ENCODE measurements at regions not wholly inside any gene's neighbourhood (a gene's known extent, or its start where the extent isn't known, plus 50 kb on each side); places are given as distances from the start of the nearest gene placed in this dataset.

GRCh38 chr4:41361794-41362526, 105.2 kb downstream of the UCHL1 start:
- peaks cover 0 to 2% (median 0%) of the 10 kb centered on the region in 3 donors for H3K4me1 ChIP-seq (ENCODE audit: control insufficient read depth in 3 of 3, insufficient read depth in 2 of 3, low read depth in 1 of 3, low read length in 2 of 3)
- H3K27me3 ChIP-seq (ENCODE audit: control insufficient read depth in 3 of 3, insufficient read depth in 3 of 3, low read length in 3 of 3), result peaks cover 2 to 54% (median 5%) of the 10 kb centered on the region in 3 donors
- no peak overlapping the region for H3K27ac ChIP-seq (ENCODE audit: low read depth in 1 of 3, low read length in 2 of 3)
- no peaks in the 10 kb centered on the region for H3K9me3 ChIP-seq (ENCODE audit: control insufficient read depth in 2 of 2, insufficient read depth in 1 of 2, low read depth in 1 of 2, low read length in 1 of 2)
- peak overlapping the region; percentile 48 to 60 (median 58) for H3K4me3 ChIP-seq (ENCODE audit: low read depth in 1 of 3, low read length in 3 of 3)
- DNase-seq (no peak), FAIRE-seq (no peak)
- 23 to 30% (median 30%) methylated on average over 10 of the region's 10 CpGs for WGBS, 3 donors
- no peaks in the 10 kb centered on the region for H3K36me3 ChIP-seq (ENCODE audit: control insufficient read depth in 3 of 3, insufficient read depth in 2 of 3, low read depth in 1 of 3, low read length in 3 of 3)

- Histone ChIP-seq H3K4me3 (ENCODE audit: low read depth in 1 of 3, low read length in 3 of 3) (no peak overlapping the region), H3K9me3 (ENCODE audit: control insufficient read depth in 2 of 2, insufficient read depth in 1 of 2, low read depth in 1 of 2, low read length in 1 of 2) (no peaks in the 10 kb centered on the region), H3K36me3 (ENCODE audit: control insufficient read depth in 3 of 3, insufficient read depth in 2 of 3, low read depth in 1 of 3, low read length in 3 of 3) (no peaks in the 10 kb centered on the region), H3K27me3 (ENCODE audit: control insufficient read depth in 3 of 3, insufficient read depth in 3 of 3, low read length in 3 of 3) (peaks cover 2 to 54% (median 5%) of the 10 kb centered on the region in 3 donors), H3K27ac (ENCODE audit: low read depth in 1 of 3, low read length in 2 of 3) (peak overlapping the region in 1 of 3 donors; percentile 28), H3K4me1 (ENCODE audit: control insufficient read depth in 3 of 3, insufficient read depth in 2 of 3, low read depth in 1 of 3, low read length in 2 of 3) (peaks cover 0 to 2% (median 0%) of the 10 kb centered on the region in 3 donors)
- no peak for DNase-seq
- no peak for FAIRE-seq
- 47 to 54% (median 49%) methylated on average over 10 of the region's 10 CpGs for WGBS, 3 donors
Measured at GRCh38 chr4:41362621-41363383, 106.1 kb downstream of the UCHL1 start.

GRCh38 chr4:41363384-41363981, 106.8 kb downstream of the UCHL1 start:
- no peak for FAIRE-seq
- no peaks in the 10 kb centered on the region for H3K36me3 ChIP-seq (ENCODE audit: control insufficient read depth in 3 of 3, insufficient read depth in 2 of 3, low read depth in 1 of 3, low read length in 3 of 3)
- no peak overlapping the region for H3K4me3 ChIP-seq (ENCODE audit: low read depth in 1 of 3, low read length in 3 of 3)
- no peak for DNase-seq
- H3K27ac ChIP-seq (ENCODE audit: low read depth in 1 of 3, low read length in 2 of 3), result peak overlapping the region in 1 of 3 donors; percentile 71
- no peaks in the 10 kb centered on the region for H3K9me3 ChIP-seq (ENCODE audit: control insufficient read depth in 2 of 2, insufficient read depth in 1 of 2, low read depth in 1 of 2, low read length in 1 of 2)
- H3K27me3 ChIP-seq (ENCODE audit: control insufficient read depth in 3 of 3, insufficient read depth in 3 of 3, low read length in 3 of 3), result peaks cover 2 to 54% (median 5%) of the 10 kb centered on the region in 3 donors
- 40 to 57% (median 48%) methylated on average over 9 of the region's 9 CpGs for WGBS, 3 donors
- H3K4me1 ChIP-seq (ENCODE audit: control insufficient read depth in 3 of 3, insufficient read depth in 2 of 3, low read depth in 1 of 3, low read length in 2 of 3), result peaks cover 0 to 2% (median 0%) of the 10 kb centered on the region in 3 donors

GRCh38 chr4:41364876-41365275, 108.1 kb downstream of the UCHL1 start:
- Histone ChIP-seq H3K36me3 (ENCODE audit: control insufficient read depth in 3 of 3, insufficient read depth in 2 of 3, low read depth in 1 of 3, low read length in 3 of 3) (no peaks in the 10 kb centered on the region), H3K4me3 (ENCODE audit: low read depth in 1 of 3, low read length in 3 of 3) (no peak overlapping the region), H3K4me1 (ENCODE audit: control insufficient read depth in 3 of 3, insufficient read depth in 2 of 3, low read depth in 1 of 3, low read length in 2 of 3) (peaks cover 0 to 2% (median 0%) of the 10 kb centered on the region in 3 donors), H3K27ac (ENCODE audit: low read depth in 1 of 3, low read length in 2 of 3) (no peak overlapping the region), H3K27me3 (ENCODE audit: control insufficient read depth in 3 of 3, insufficient read depth in 3 of 3, low read length in 3 of 3) (peaks cover 2 to 46% (median 5%) of the 10 kb centered on the region in 3 donors), H3K9me3 (ENCODE audit: control insufficient read depth in 2 of 2, insufficient read depth in 1 of 2, low read depth in 1 of 2, low read length in 1 of 2) (no peaks in the 10 kb centered on the region)
- DNase-seq (no peak), FAIRE-seq (no peak)
- 29 to 64% (median 40%) methylated on average over 3 of the region's 3 CpGs for WGBS, 3 donors

- no peaks in the 10 kb centered on the region for H3K36me3 ChIP-seq (ENCODE audit: control insufficient read depth in 3 of 3, insufficient read depth in 2 of 3, low read depth in 1 of 3, low read length in 3 of 3)
- H3K4me1 ChIP-seq (ENCODE audit: control insufficient read depth in 3 of 3, insufficient read depth in 2 of 3, low read depth in 1 of 3, low read length in 2 of 3), result no peaks in the 10 kb centered on the region
- peaks cover 2 to 42% (median 5%) of the 10 kb centered on the region in 3 donors for H3K27me3 ChIP-seq (ENCODE audit: control insufficient read depth in 3 of 3, insufficient read depth in 3 of 3, low read length in 3 of 3)
- no peaks in the 10 kb centered on the region for H3K9me3 ChIP-seq (ENCODE audit: control insufficient read depth in 2 of 2, insufficient read depth in 1 of 2, low read depth in 1 of 2, low read length in 1 of 2)
- DNase-seq (no peak), FAIRE-seq (no peak)
- WGBS, 3 donors, result 80 to 90% (median 84%) methylated on average over 4 of the region's 4 CpGs
- no peak overlapping the region for H3K4me3 ChIP-seq (ENCODE audit: low read depth in 1 of 3, low read length in 3 of 3)
- H3K27ac ChIP-seq (ENCODE audit: low read depth in 1 of 3, low read length in 2 of 3), result no peak overlapping the region
Measured at GRCh38 chr4:41365681-41366080, 109.0 kb downstream of the UCHL1 start.

- peaks cover 0 to 29% (median 0%) of the 10 kb centered on the region in 3 donors for H3K27me3 ChIP-seq (ENCODE audit: control insufficient read depth in 3 of 3, insufficient read depth in 3 of 3, low read length in 3 of 3)
- DNase-seq (no peak), FAIRE-seq (no peak)
- no peak overlapping the region for H3K4me3 ChIP-seq (ENCODE audit: low read depth in 1 of 3, low read length in 3 of 3)
- no peaks in the 10 kb centered on the region for H3K4me1 ChIP-seq (ENCODE audit: control insufficient read depth in 3 of 3, insufficient read depth in 2 of 3, low read depth in 1 of 3, low read length in 2 of 3)
- no peaks in the 10 kb centered on the region for H3K36me3 ChIP-seq (ENCODE audit: control insufficient read depth in 3 of 3, insufficient read depth in 2 of 3, low read depth in 1 of 3, low read length in 3 of 3)
- no peak overlapping the region for H3K27ac ChIP-seq (ENCODE audit: low read depth in 1 of 3, low read length in 2 of 3)
- no peaks in the 10 kb centered on the region for H3K9me3 ChIP-seq (ENCODE audit: control insufficient read depth in 2 of 2, insufficient read depth in 1 of 2, low read depth in 1 of 2, low read length in 1 of 2)
- 66 to 75% (median 69%) methylated on average over 4 of the region's 4 CpGs for WGBS, 3 donors
Measured at GRCh38 chr4:41366911-41367517, 110.3 kb downstream of the UCHL1 start.

- no peaks in the 10 kb centered on the region for H3K9me3 ChIP-seq (ENCODE audit: control insufficient read depth in 2 of 2, insufficient read depth in 1 of 2, low read depth in 1 of 2, low read length in 1 of 2)
- H3K4me3 ChIP-seq (ENCODE audit: low read depth in 1 of 3, low read length in 3 of 3), result no peak overlapping the region
- H3K4me1 ChIP-seq (ENCODE audit: control insufficient read depth in 3 of 3, insufficient read depth in 2 of 3, low read depth in 1 of 3, low read length in 2 of 3), result no peaks in the 10 kb centered on the region
- FAIRE-seq (no peak), DNase-seq (no peak)
- H3K36me3 ChIP-seq (ENCODE audit: control insufficient read depth in 3 of 3, insufficient read depth in 2 of 3, low read depth in 1 of 3, low read length in 3 of 3), result no peaks in the 10 kb centered on the region
- WGBS, 3 donors, result 48 to 58% (median 52%) methylated on average over 4 of the region's 4 CpGs
- H3K27me3 ChIP-seq (ENCODE audit: control insufficient read depth in 3 of 3, insufficient read depth in 3 of 3, low read length in 3 of 3), result peaks cover 0 to 12% (median 0%) of the 10 kb centered on the region in 3 donors
- H3K27ac ChIP-seq (ENCODE audit: low read depth in 1 of 3, low read length in 2 of 3), result no peak overlapping the region
Measured at GRCh38 chr4:41369680-41370079, 113.0 kb downstream of the UCHL1 start.

GRCh38 chr4:41373221-41373620, 116.5 kb downstream of the UCHL1 start:
- no peaks in the 10 kb centered on the region for H3K36me3 ChIP-seq (ENCODE audit: control insufficient read depth in 3 of 3, insufficient read depth in 2 of 3, low read depth in 1 of 3, low read length in 3 of 3)
- FAIRE-seq, result no peak
- no peaks in the 10 kb centered on the region for H3K4me1 ChIP-seq (ENCODE audit: control insufficient read depth in 3 of 3, insufficient read depth in 2 of 3, low read depth in 1 of 3, low read length in 2 of 3)
- 72 to 81% (median 73%) methylated on average over 3 of the region's 3 CpGs for WGBS, 3 donors
- peaks cover 0 to 3% (median 0%) of the 10 kb centered on the region in 3 donors for H3K27me3 ChIP-seq (ENCODE audit: control insufficient read depth in 3 of 3, insufficient read depth in 3 of 3, low read length in 3 of 3)
- H3K27ac ChIP-seq (ENCODE audit: low read depth in 1 of 3, low read length in 2 of 3), result no peak overlapping the region
- DNase-seq, result no peak
- no peak overlapping the region for H3K4me3 ChIP-seq (ENCODE audit: low read depth in 1 of 3, low read length in 3 of 3)
- H3K9me3 ChIP-seq (ENCODE audit: control insufficient read depth in 2 of 2, insufficient read depth in 1 of 2, low read depth in 1 of 2, low read length in 1 of 2), result no peaks in the 10 kb centered on the region
